A673 (cell line): ENCODE measurements at regions not wholly inside any gene's neighbourhood (a gene's known extent, or its start where the extent isn't known, plus 50 kb on each side); places are given as distances from the start of the nearest gene placed in this dataset.

Experiments
- EZH2 ChIP-seq: fragments of 200-600 bp; sonication (generic); IDR thresholded peaks from 2 replicates; pipeline ENCODE4 v1.6.1; 2017; ENCODE audit warnings: borderline replicate concordance, low read depth, mild to moderate bottlenecking, mixed read lengths, antibody characterized with exemption, low read length; ENCODE audit not compliant: poor library complexity, severe bottlenecking
- TF ChIP-seq, protein P1 (sequence below): fragments of 300-800, 200-600 bp; sonication (generic); conservative IDR thresholded peaks from 2 replicates; pipeline ENCODE4 v1.5.1; 2017; ENCODE audit warnings: low read depth, mild to moderate bottlenecking, antibody characterized with exemption, low read length, moderate library complexity, mixed read lengths

DNA sequence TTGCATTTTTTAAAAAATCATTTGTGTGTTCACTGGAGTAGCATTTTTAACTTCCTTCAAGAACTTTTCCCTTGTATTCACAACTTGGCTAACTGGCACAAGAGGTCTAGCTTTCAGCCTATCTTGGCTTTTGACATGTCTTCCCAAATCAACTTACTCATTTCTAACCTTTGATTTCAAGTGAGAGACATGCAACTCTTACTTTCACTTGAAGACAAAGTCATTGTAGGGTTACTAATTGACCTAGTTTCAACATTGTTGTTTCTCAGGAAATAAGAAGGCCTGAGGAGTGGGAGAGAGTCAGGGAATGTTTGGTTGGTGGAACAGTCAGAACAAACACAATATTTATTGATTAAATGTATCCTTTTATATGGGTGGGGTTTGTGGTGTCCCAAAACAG, 95.0 kb upstream of the C9orf72 start:
- TF ChIP-seq, protein P1, sequence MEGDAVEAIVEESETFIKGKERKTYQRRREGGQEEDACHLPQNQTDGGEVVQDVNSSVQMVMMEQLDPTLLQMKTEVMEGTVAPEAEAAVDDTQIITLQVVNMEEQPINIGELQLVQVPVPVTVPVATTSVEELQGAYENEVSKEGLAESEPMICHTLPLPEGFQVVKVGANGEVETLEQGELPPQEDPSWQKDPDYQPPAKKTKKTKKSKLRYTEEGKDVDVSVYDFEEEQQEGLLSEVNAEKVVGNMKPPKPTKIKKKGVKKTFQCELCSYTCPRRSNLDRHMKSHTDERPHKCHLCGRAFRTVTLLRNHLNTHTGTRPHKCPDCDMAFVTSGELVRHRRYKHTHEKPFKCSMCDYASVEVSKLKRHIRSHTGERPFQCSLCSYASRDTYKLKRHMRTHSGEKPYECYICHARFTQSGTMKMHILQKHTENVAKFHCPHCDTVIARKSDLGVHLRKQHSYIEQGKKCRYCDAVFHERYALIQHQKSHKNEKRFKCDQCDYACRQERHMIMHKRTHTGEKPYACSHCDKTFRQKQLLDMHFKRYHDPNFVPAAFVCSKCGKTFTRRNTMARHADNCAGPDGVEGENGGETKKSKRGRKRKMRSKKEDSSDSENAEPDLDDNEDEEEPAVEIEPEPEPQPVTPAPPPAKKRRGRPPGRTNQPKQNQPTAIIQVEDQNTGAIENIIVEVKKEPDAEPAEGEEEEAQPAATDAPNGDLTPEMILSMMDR, result no peak
- TF ChIP-seq EZH2, result no peak
